ENCODE measurements at regions not wholly inside any gene's neighbourhood (a gene's known extent, or its start where the extent isn't known, plus 50 kb on each side); places are given as distances from the start of the nearest gene placed in this dataset.

GRCh38 chr14:80055226-80055625 lies 156.1 kb downstream of the DIO2 start:
- ChIA-PET POLR2A (no interaction called here), CTCF (interaction anchor here (0.8 to 5.2 kb wide), 31 partner anchors 8 to 1099 kb away, joined by 3 to 67 read pairs (median 4); no protein-coding TSS in a partner anchor)
- Histone ChIP-seq H3K27ac (ENCODE audit: low read depth, low read length) (no peak overlapping the region), H3K9me3 (ENCODE audit: control insufficient read depth, insufficient read depth, low read length) (no peaks in the 10 kb centered on the region), H3K27me3 (ENCODE audit: control insufficient read depth, insufficient read depth, low read length) (no peaks in the 10 kb centered on the region), H3K4me3 (ENCODE audit: low read depth, low read length) (no peak overlapping the region)
- no peak for TF ChIP-seq CTCF (IDR thresholded peaks at IDR 0.05; ENCODE audit: low read depth, low read length)
- DNase-seq (ENCODE audit: low read depth, low spot score), result no peak

GRCh38 chr14:80054020-80054419 lies 157.3 kb downstream of the DIO2 start:
- no peak for DNase-seq (ENCODE audit: low read depth, low spot score)
- ChIA-PET POLR2A (no interaction called here), CTCF (interaction anchor here (5.1 to 5.2 kb wide), 2 partner anchors 796 to 809 kb away, joined by 64 to 67 read pairs; no protein-coding TSS in a partner anchor)
- TF ChIP-seq CTCF (IDR thresholded peaks at IDR 0.05; ENCODE audit: low read depth, low read length), result no peak
- H3K27me3 ChIP-seq (ENCODE audit: control insufficient read depth, insufficient read depth, low read length), result no peaks in the 10 kb centered on the region
- H3K27ac ChIP-seq (ENCODE audit: low read depth, low read length), result no peak overlapping the region
- H3K4me3 ChIP-seq (ENCODE audit: low read depth, low read length), result no peak overlapping the region
- no peaks in the 10 kb centered on the region for H3K9me3 ChIP-seq (ENCODE audit: control insufficient read depth, insufficient read depth, low read length)

GRCh38 chr14:80049055-80049454 lies 162.2 kb downstream of the DIO2 start:
- Histone ChIP-seq H3K27me3 (ENCODE audit: control insufficient read depth, insufficient read depth, low read length) (no peaks in the 10 kb centered on the region), H3K27ac (ENCODE audit: low read depth, low read length) (no peak overlapping the region), H3K9me3 (ENCODE audit: control insufficient read depth, insufficient read depth, low read length) (no peaks in the 10 kb centered on the region), H3K4me3 (ENCODE audit: low read depth, low read length) (no peak overlapping the region)
- POLR2A ChIA-PET, result no interaction called here
- CTCF ChIA-PET, result interaction anchor here (1.0 kb wide), 1 partner anchor 1089 kb away, joined by 3 read pairs; no protein-coding TSS in a partner anchor
- no peak for DNase-seq (ENCODE audit: low read depth, low spot score)
- no peak for TF ChIP-seq CTCF (IDR thresholded peaks at IDR 0.05; ENCODE audit: low read depth, low read length)

GRCh38 chr14:80047761-80048160 lies 163.5 kb downstream of the DIO2 start:
- DNase-seq (ENCODE audit: low read depth, low spot score), result no peak
- Histone ChIP-seq H3K27ac (ENCODE audit: low read depth, low read length) (no peak overlapping the region), H3K9me3 (ENCODE audit: control insufficient read depth, insufficient read depth, low read length) (no peaks in the 10 kb centered on the region), H3K27me3 (ENCODE audit: control insufficient read depth, insufficient read depth, low read length) (no peaks in the 10 kb centered on the region), H3K4me3 (ENCODE audit: low read depth, low read length) (no peak overlapping the region)
- CTCF ChIA-PET, result interaction anchor here (0.8 to 1.8 kb wide), 2 partner anchors 8 kb away, joined by 3 to 9 read pairs; no protein-coding TSS in a partner anchor
- POLR2A ChIA-PET, result no interaction called here
- no peak for TF ChIP-seq CTCF (IDR thresholded peaks at IDR 0.05; ENCODE audit: low read depth, low read length)

DNA sequence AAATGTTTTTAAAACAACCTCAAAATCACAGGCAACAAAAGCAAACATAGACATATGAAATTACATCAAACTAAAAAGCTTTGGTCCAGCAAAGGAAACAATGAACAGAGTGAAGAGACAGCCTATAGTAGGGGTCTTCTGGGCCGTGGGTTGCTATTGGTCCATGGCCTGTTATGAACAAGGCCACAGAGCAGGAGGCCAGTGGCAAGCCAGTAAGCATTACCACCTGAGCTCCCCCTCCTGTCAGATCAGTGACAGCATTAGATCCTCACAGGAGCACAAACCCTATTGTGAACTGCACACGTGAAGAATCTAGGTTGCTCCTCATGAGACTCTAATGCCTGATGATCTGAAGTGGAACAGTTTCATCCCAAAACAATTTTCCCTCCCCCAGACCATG lies 174.0 kb downstream of the DIO2 start:
- DNase-seq (ENCODE audit: low read depth, low spot score), result no peak
- Histone ChIP-seq H3K9me3 (ENCODE audit: control insufficient read depth, insufficient read depth, low read length) (no peaks in the 10 kb centered on the region), H3K27me3 (ENCODE audit: control insufficient read depth, insufficient read depth, low read length) (peaks cover 3% of the 10 kb centered on the region), H3K27ac (ENCODE audit: low read depth, low read length) (no peak overlapping the region), H3K4me3 (ENCODE audit: low read depth, low read length) (no peak overlapping the region)
- TF ChIP-seq CTCF (IDR thresholded peaks at IDR 0.05; ENCODE audit: low read depth, low read length), result no peak
- POLR2A ChIA-PET, result no interaction called here
- CTCF ChIA-PET, result no interaction called here

Data from AG04450 (cell line).